ENCODE measurements at regions not wholly inside any gene's neighbourhood (a gene's known extent, or its start where the extent isn't known, plus 50 kb on each side); places are given as distances from the start of the nearest gene placed in this dataset.

- WGBS, 2 donors = 77 to 86% methylated on average over 1 of the region's 1 CpG
- Histone ChIP-seq H3K9me3 (no peaks in the 10 kb centered on the region), H3K4me1 (no peaks in the 10 kb centered on the region), H3K36me3 (no peaks in the 10 kb centered on the region), H3K4me3 (replicated peaks in 1 of 3) (no peak overlapping the region), H3K27ac (no peak overlapping the region), H3K27me3 (no peaks in the 10 kb centered on the region)
- DNase-seq = no peak
- TF ChIP-seq CTCF (IDR thresholded peaks at IDR 0.05) (no peak), POLR2A (IDR thresholded peaks at IDR 0.05) (no peak)
- intact Hi-C loops (cut with DNase I) = no loop called here
Measured at GRCh38 chr2:125085904-125086303, 1060.8 kb downstream of the CNTNAP5 start.

GRCh38 chr2:125086313-125087184 lies 1061.5 kb downstream of the CNTNAP5 start:
- WGBS, 2 donors = 68 to 72% methylated on average over 5 of the region's 5 CpGs
- Histone ChIP-seq H3K27ac (no peak overlapping the region), H3K27me3 (no peaks in the 10 kb centered on the region), H3K4me3 (replicated peaks in 1 of 3) (no peak overlapping the region), H3K36me3 (no peaks in the 10 kb centered on the region), H3K9me3 (no peaks in the 10 kb centered on the region), H3K4me1 (no peaks in the 10 kb centered on the region)
- DNase-seq = no peak
- TF ChIP-seq POLR2A (IDR thresholded peaks at IDR 0.05) (no peak), CTCF (IDR thresholded peaks at IDR 0.05) (no peak)
- intact Hi-C loops (cut with DNase I) = no loop called here

DNA sequence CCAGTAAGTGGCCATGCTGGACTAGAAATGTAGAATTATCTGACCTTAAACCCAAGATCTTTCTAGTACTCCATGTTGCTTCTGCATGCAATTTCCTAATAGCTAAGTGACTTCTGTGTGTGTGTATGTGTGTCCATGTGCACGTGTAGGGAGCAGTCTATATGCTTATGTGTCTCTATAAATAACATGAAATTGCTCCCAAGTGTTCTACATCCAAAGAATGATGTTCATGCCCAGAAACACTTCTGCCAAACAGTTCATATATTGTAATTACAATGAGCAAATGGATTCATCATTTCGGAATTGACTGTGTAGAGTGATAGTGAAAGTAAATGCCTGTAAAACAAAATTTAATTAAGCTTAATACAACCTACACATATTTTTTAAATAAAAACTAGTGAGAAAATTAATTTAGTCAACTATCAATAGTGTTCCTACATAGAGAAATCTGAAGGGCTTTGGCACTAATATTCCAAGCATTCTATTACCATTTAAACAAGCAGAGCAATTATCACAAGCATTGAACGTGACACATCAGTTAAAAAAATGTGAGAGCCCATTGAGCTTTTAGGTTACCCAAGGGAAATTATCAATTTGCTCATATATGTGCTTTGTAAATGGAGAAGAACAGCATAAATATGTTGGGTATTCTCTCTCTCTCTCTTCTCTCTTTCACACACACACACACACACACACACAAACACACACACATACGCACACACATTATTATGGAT lies 1067.4 kb downstream of the CNTNAP5 start:
- H3K9me3 ChIP-seq = no peaks in the 10 kb centered on the region
- WGBS, 2 donors = 81% methylated on average over 4 of the region's 4 CpGs
- no peak overlapping the region for H3K27ac ChIP-seq
- H3K4me3 ChIP-seq (replicated peaks in 1 of 3) = no peak overlapping the region
- no peaks in the 10 kb centered on the region for H3K4me1 ChIP-seq
- intact Hi-C loops (cut with DNase I) = no loop called here
- H3K36me3 ChIP-seq = no peaks in the 10 kb centered on the region
- no peaks in the 10 kb centered on the region for H3K27me3 ChIP-seq
- TF ChIP-seq CTCF (IDR thresholded peaks at IDR 0.05) (no peak), POLR2A (IDR thresholded peaks at IDR 0.05) (no peak)
- no peak for DNase-seq

- no peaks in the 10 kb centered on the region for H3K36me3 ChIP-seq
- H3K9me3 ChIP-seq = no peaks in the 10 kb centered on the region
- H3K4me3 ChIP-seq (replicated peaks in 1 of 3) = no peak overlapping the region
- no peak overlapping the region for H3K27ac ChIP-seq
- no peaks in the 10 kb centered on the region for H3K4me1 ChIP-seq
- no peaks in the 10 kb centered on the region for H3K27me3 ChIP-seq
- no peak for DNase-seq
- no peak for TF ChIP-seq CTCF (IDR thresholded peaks at IDR 0.05)
- TF ChIP-seq POLR2A (IDR thresholded peaks at IDR 0.05) = no peak
- intact Hi-C loops (cut with DNase I) = no loop called here
Measured at GRCh38 chr2:125095826-125096225, 1070.7 kb downstream of the CNTNAP5 start.

GRCh38 chr2:125106710-125107109 lies 1081.6 kb downstream of the CNTNAP5 start:
- Histone ChIP-seq H3K27ac (no peak overlapping the region), H3K4me3 (replicated peaks in 1 of 3) (no peak overlapping the region), H3K36me3 (no peaks in the 10 kb centered on the region), H3K27me3 (no peaks in the 10 kb centered on the region), H3K4me1 (no peaks in the 10 kb centered on the region), H3K9me3 (no peaks in the 10 kb centered on the region)
- DNase-seq = no peak
- intact Hi-C loops (cut with DNase I) = no loop called here
- TF ChIP-seq POLR2A (IDR thresholded peaks at IDR 0.05) (no peak), CTCF (IDR thresholded peaks at IDR 0.05) (no peak)
